OCI-LY3 (cell line): ENCODE measurements at regions not wholly inside any gene's neighbourhood (a gene's known extent, or its start where the extent isn't known, plus 50 kb on each side); places are given as distances from the start of the nearest gene placed in this dataset.

Experiments
- H2AFZ ChIP-seq: fragments of 200-600, 300-600 bp; shearing (Covaris generic); 2 replicates; pipeline ENCODE4 v1.6.0; 2014; ENCODE audit warnings: antibody characterized with exemption, low read depth, low read length
- H3K27ac ChIP-seq: fragments of 200-600, 300-600 bp; sonication (generic); 2 replicates; pipeline ENCODE4 v1.5.1; 2014; ENCODE audit warnings: mild to moderate bottlenecking, low read length, moderate library complexity, mixed read lengths
- H3K27me3 ChIP-seq: fragments of 200-600, 300-600 bp; sonication (generic); 2 replicates; pipeline ENCODE4 v1.6.1; 2014; ENCODE audit warnings: low read depth, low read length, mixed read lengths
- H3K36me3 ChIP-seq: fragments of 200-600, 300-600 bp; sonication (generic); replicated peaks from 2 replicates; pipeline ENCODE3; 2014; ENCODE audit warnings: low read depth, low read length, mixed read lengths
- H3K4me1 ChIP-seq: fragments of 300-600, 200-600 bp; sonication (generic); 2 replicates; pipeline ENCODE4 v1.6.1; 2014; ENCODE audit warnings: low read length, mixed read lengths
- H3K4me2 ChIP-seq: fragments of 200-600, 300-600 bp; sonication (generic); 2 replicates; pipeline ENCODE4 v1.6.1; 2014; ENCODE audit warnings: low read length, mixed read lengths
- H3K4me3 ChIP-seq: fragments of 300-600, 200-600 bp; sonication (generic); 2 replicates; pipeline ENCODE4 v1.5.1; 2014; ENCODE audit warnings: antibody characterized with exemption, mild to moderate bottlenecking, low read length, moderate library complexity
- H3K79me2 ChIP-seq: fragments of 300-600, 200-600 bp; shearing (Covaris generic); 2 replicates; pipeline ENCODE4 v1.6.1; 2014; ENCODE audit warnings: mild to moderate bottlenecking, low read length, mixed read lengths
- H3K9ac ChIP-seq: fragments of 300-600, 200-600 bp; shearing (Covaris generic); 2 replicates; pipeline ENCODE4 v1.6.0; 2014; ENCODE audit warnings: mild to moderate bottlenecking, low read length, moderate library complexity
- H3K9me3 ChIP-seq: fragments of 200-600, 300-600 bp; shearing (Covaris generic); 2 replicates; pipeline ENCODE4 v1.6.1; 2014; ENCODE audit warnings: low read length, mixed read lengths; ENCODE audit not compliant: insufficient read depth
- H4K20me1 ChIP-seq: fragments of 200-600, 300-600 bp; sonication (generic); 2 replicates; pipeline ENCODE4 v1.6.1; 2016; ENCODE audit warnings: low read length, mixed read lengths; ENCODE audit not compliant: insufficient read depth
- EZH2phosphoT487 ChIP-seq: fragments of 200-600 bp; shearing (Covaris generic); IDR thresholded peaks from 2 replicates; pipeline ENCODE4 v1.6.1; 2018; ENCODE audit warnings: antibody characterized with exemption, mixed run types, low read depth
- TF ChIP-seq, protein P1 (sequence below): fragments of 200-600, 300-600 bp; sonication (generic); IDR thresholded peaks from 2 replicates; pipeline ENCODE4 v1.5.1; 2014; ENCODE audit warnings: antibody characterized with exemption, low read length, low read depth

DNA sequence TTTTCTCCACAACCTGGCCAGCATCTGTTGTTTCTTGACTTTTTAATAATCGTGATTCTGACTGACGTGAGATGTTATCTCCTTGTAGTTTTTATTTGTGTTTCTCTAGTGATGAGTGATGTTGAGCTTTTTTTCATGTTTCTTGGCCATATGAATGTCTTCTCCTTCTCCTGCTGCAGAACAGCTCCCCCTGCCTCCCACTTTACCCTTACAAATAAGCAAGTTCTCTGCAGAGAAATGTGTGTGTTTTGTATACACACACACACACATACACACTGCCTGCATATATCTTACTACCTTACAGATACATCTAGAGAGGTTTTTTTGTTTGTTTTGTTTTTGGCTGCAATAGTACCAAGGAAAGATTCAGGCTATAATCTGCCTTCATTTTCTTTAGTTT is 88.7 kb upstream of the PHF24 start:
- Histone ChIP-seq H3K27me3 (peaks cover 11% of the 10 kb centered on the region), H4K20me1 (no peaks in the 10 kb centered on the region), H3K4me1 (no peaks in the 10 kb centered on the region), H3K4me2 (no peak overlapping the region), H3K9me3 (no peaks in the 10 kb centered on the region), H3K79me2 (no peaks in the 10 kb centered on the region), H3K36me3 (no peaks in the 10 kb centered on the region), H3K4me3 (no peak overlapping the region), H2AFZ (no peak overlapping the region), H3K9ac (no peak overlapping the region), H3K27ac (no peak overlapping the region)
- TF ChIP-seq EZH2phosphoT487: no peak
- TF ChIP-seq, protein P1, sequence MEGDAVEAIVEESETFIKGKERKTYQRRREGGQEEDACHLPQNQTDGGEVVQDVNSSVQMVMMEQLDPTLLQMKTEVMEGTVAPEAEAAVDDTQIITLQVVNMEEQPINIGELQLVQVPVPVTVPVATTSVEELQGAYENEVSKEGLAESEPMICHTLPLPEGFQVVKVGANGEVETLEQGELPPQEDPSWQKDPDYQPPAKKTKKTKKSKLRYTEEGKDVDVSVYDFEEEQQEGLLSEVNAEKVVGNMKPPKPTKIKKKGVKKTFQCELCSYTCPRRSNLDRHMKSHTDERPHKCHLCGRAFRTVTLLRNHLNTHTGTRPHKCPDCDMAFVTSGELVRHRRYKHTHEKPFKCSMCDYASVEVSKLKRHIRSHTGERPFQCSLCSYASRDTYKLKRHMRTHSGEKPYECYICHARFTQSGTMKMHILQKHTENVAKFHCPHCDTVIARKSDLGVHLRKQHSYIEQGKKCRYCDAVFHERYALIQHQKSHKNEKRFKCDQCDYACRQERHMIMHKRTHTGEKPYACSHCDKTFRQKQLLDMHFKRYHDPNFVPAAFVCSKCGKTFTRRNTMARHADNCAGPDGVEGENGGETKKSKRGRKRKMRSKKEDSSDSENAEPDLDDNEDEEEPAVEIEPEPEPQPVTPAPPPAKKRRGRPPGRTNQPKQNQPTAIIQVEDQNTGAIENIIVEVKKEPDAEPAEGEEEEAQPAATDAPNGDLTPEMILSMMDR: peak; percentile 48

DNA sequence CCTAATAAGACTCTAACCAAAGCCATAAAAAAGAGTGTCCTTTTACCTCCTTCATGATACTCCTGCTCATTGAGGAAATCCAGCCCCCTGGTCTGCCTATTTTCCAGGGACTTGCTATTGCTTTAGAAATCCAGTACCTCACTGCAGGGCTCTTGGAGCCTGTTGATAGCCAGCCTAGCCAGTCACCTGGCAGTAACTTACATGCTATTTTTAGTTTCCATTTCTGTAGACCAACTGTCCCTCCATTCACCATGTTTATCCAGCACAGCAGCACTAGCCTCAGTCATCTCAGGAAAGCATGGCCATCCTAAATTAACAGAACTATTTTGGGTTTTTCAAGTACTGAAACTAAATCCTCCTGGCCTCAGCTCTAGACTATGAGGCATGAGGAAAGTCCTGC is 91.5 kb upstream of the PHF24 start:
- H4K20me1 ChIP-seq: no peaks in the 10 kb centered on the region
- H3K9ac ChIP-seq: no peak overlapping the region
- H3K4me1 ChIP-seq: peaks cover 5% of the 10 kb centered on the region; the same call in 1 of the 2 replicates
- no peaks in the 10 kb centered on the region for H3K9me3 ChIP-seq
- H3K79me2 ChIP-seq: no peaks in the 10 kb centered on the region
- TF ChIP-seq, protein P1: no peak
- TF ChIP-seq EZH2phosphoT487: no peak
- peaks cover 11% of the 10 kb centered on the region for H3K27me3 ChIP-seq
- no peak overlapping the region for H3K4me2 ChIP-seq
- H3K4me3 ChIP-seq: no peak overlapping the region
- H3K36me3 ChIP-seq: no peaks in the 10 kb centered on the region
- H2AFZ ChIP-seq: no peak overlapping the region
- H3K27ac ChIP-seq: no peak overlapping the region

DNA sequence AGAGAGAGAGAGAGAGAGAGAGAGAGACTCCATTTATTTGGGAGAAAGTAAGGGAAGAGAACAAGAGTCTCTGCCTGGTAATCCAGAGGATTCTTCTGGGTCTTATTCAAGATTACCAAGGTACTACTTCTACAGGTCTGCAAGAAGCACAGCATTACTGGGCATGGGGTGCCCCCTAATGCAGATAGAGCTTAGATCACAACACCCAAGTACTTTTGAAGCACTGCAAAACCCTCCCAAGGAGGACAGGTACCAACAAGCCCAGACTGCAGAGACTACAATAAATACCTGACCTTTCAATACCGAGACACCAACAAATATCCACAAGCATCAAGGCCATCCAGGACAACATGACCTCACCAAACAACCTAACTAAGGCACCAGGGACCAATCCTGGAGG is 94.7 kb upstream of the PHF24 start:
- Histone ChIP-seq H2AFZ (no peak overlapping the region), H4K20me1 (no peaks in the 10 kb centered on the region), H3K27ac (no peak overlapping the region), H3K4me2 (no peak overlapping the region), H3K79me2 (no peaks in the 10 kb centered on the region), H3K27me3 (peaks cover 11% of the 10 kb centered on the region), H3K4me3 (no peak overlapping the region), H3K4me1 (peaks cover 5% of the 10 kb centered on the region; the same call in 1 of the 2 replicates), H3K9ac (no peak overlapping the region), H3K9me3 (no peaks in the 10 kb centered on the region), H3K36me3 (no peaks in the 10 kb centered on the region)
- TF ChIP-seq, protein P1: no peak
- TF ChIP-seq EZH2phosphoT487: no peak

DNA sequence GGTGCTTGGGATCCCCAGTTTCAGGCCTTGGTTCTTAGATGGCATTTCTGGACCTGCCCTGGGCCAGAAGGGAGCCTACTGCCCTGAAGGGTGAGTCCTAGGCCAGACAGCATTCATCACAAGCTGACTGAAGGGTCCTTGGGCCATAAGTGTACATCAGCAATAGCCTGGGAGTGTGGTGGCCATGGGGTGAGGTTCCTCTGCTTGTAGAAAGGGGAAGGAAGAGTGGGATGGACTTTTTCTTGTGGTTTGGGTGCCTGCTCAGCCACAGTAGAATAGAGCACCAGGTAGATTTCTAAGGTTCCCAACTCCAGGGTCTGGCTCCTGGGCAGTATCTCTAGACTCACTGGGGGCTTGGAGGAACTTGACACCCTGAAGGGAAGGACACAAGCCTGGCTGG is 95.2 kb upstream of the PHF24 start:
- Histone ChIP-seq H2AFZ (no peak overlapping the region), H3K27ac (no peak overlapping the region), H4K20me1 (no peaks in the 10 kb centered on the region), H3K4me3 (no peak overlapping the region), H3K36me3 (no peaks in the 10 kb centered on the region), H3K9ac (no peak overlapping the region), H3K4me2 (no peak overlapping the region), H3K9me3 (no peaks in the 10 kb centered on the region), H3K4me1 (peaks cover 5% of the 10 kb centered on the region; the same call in 1 of the 2 replicates), H3K79me2 (no peaks in the 10 kb centered on the region), H3K27me3 (peaks cover 5% of the 10 kb centered on the region)
- TF ChIP-seq, protein P1: no peak
- no peak for TF ChIP-seq EZH2phosphoT487
